OCI-LY1 (cell line): ENCODE measurements at regions not wholly inside any gene's neighbourhood (a gene's known extent, or its start where the extent isn't known, plus 50 kb on each side); places are given as distances from the start of the nearest gene placed in this dataset.

ENCODE experiments used
- H2AFZ ChIP-seq: fragments of 200-600 bp; sonication (generic), shearing (Covaris generic); 2 replicates; pipeline ENCODE4 v1.6.0; 2014; ENCODE audit warnings: antibody characterized with exemption, mild to moderate bottlenecking, low read length
- H3F3A ChIP-seq: fragments of 200-600 bp; sonication (generic), shearing (Covaris generic); 2 replicates; pipeline ENCODE4 v1.6.0; 2014; ENCODE audit warnings: mild to moderate bottlenecking, antibody characterized with exemption, low read length, moderate library complexity; ENCODE audit not compliant: insufficient read depth
- H3K27ac ChIP-seq: fragments of 200-600 bp; sonication (generic); 2 replicates; pipeline ENCODE4 v1.5.1; 2014; ENCODE audit warnings: low read length, mixed run types, mild to moderate bottlenecking, low read depth; ENCODE audit not compliant: poor library complexity, severe bottlenecking
- H3K27me3 ChIP-seq: fragments of 200-600 bp; sonication (generic); 2 replicates; pipeline ENCODE4 v1.6.0; 2014; ENCODE audit warnings: antibody characterized with exemption, mild to moderate bottlenecking, low read length, moderate library complexity; ENCODE audit not compliant: insufficient read depth
- H3K36me3 ChIP-seq: fragments of 200-600 bp; sonication (generic); 2 replicates; pipeline ENCODE4 v1.6.1; 2014; ENCODE audit warnings: mild to moderate bottlenecking, antibody characterized with exemption, low read length, moderate library complexity, mixed read lengths; ENCODE audit not compliant: insufficient read depth
- H3K4me1 ChIP-seq: fragments of 200-600 bp; sonication (generic); 2 replicates; pipeline ENCODE4 v1.5.1; 2014; ENCODE audit warnings: mild to moderate bottlenecking, low read length, moderate library complexity; ENCODE audit not compliant: insufficient read depth, severe bottlenecking
- H3K4me2 ChIP-seq: fragments of 200-600 bp; sonication (generic), shearing (Covaris generic); 2 replicates; pipeline ENCODE4 v1.6.1; 2014; ENCODE audit warnings: low read length
- H3K4me3 ChIP-seq: fragments of 200-600 bp; sonication (generic); 2 replicates; pipeline ENCODE4 v1.5.1; 2014; ENCODE audit warnings: low read length, low read depth, mild to moderate bottlenecking, mixed read lengths; ENCODE audit not compliant: poor library complexity, severe bottlenecking
- H3K79me2 ChIP-seq: fragments of 200-600 bp; shearing (Covaris generic); 2 replicates; pipeline ENCODE4 v1.6.1; 2016; ENCODE audit warnings: mixed run types, low read length, mixed read lengths; ENCODE audit not compliant: insufficient read depth
- H3K9ac ChIP-seq: fragments of 200-600 bp; sonication (generic), shearing (Covaris generic); 2 replicates; pipeline ENCODE4 v1.6.1; 2014; ENCODE audit warnings: mild to moderate bottlenecking, low read length, mixed read lengths
- H3K9me2 ChIP-seq: fragments of 200-600 bp; sonication (generic), shearing (Covaris generic); 2 replicates; pipeline ENCODE4 v1.6.1; 2014; ENCODE audit warnings: low read depth, mild to moderate bottlenecking, low read length, mixed read lengths
- H3K9me3 ChIP-seq: fragments of 200-600 bp; shearing (Covaris generic); 2 replicates; pipeline ENCODE4 v1.6.1; 2014; ENCODE audit warnings: low read length, mixed read lengths
- H4K20me1 ChIP-seq: fragments of 200-600 bp; sonication (generic), shearing (Covaris generic); 2 replicates; pipeline ENCODE4 v1.6.0; 2016; ENCODE audit warnings: mild to moderate bottlenecking, low read length; ENCODE audit not compliant: insufficient read depth
- EZH2 ChIP-seq: fragments of 200-600 bp; sonication (generic), shearing (Covaris generic); IDR thresholded peaks from 2 replicates; pipeline ENCODE4 v1.8.0; 2017; ENCODE audit warnings: borderline replicate concordance, mixed run types, mild to moderate bottlenecking, antibody characterized with exemption, low read length, moderate library complexity, mixed read lengths
- TF ChIP-seq, protein P1 (sequence below): fragments of 200-600 bp; sonication (generic), shearing (Covaris generic); IDR thresholded peaks from 2 replicates; pipeline ENCODE4 v1.5.1; 2017; ENCODE audit warnings: mild to moderate bottlenecking, antibody characterized with exemption, low read length, moderate library complexity, mixed read lengths

- no peaks in the 10 kb centered on the region for H3K4me1 ChIP-seq
- H3K9me3 ChIP-seq, result no peaks in the 10 kb centered on the region
- no peaks in the 10 kb centered on the region for H4K20me1 ChIP-seq
- no peak overlapping the region for H2AFZ ChIP-seq
- no peaks in the 10 kb centered on the region for H3K79me2 ChIP-seq
- H3K36me3 ChIP-seq, result no peaks in the 10 kb centered on the region
- H3K27me3 ChIP-seq, result no peaks in the 10 kb centered on the region; the same call in 1 of the 2 replicates
- TF ChIP-seq, protein P1, sequence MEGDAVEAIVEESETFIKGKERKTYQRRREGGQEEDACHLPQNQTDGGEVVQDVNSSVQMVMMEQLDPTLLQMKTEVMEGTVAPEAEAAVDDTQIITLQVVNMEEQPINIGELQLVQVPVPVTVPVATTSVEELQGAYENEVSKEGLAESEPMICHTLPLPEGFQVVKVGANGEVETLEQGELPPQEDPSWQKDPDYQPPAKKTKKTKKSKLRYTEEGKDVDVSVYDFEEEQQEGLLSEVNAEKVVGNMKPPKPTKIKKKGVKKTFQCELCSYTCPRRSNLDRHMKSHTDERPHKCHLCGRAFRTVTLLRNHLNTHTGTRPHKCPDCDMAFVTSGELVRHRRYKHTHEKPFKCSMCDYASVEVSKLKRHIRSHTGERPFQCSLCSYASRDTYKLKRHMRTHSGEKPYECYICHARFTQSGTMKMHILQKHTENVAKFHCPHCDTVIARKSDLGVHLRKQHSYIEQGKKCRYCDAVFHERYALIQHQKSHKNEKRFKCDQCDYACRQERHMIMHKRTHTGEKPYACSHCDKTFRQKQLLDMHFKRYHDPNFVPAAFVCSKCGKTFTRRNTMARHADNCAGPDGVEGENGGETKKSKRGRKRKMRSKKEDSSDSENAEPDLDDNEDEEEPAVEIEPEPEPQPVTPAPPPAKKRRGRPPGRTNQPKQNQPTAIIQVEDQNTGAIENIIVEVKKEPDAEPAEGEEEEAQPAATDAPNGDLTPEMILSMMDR, result no peak
- no peak for TF ChIP-seq EZH2
- H3K9me2 ChIP-seq, result no peaks in the 10 kb centered on the region
- H3K4me2 ChIP-seq, result no peak overlapping the region
- no peak overlapping the region for H3K9ac ChIP-seq
- no peak overlapping the region for H3K27ac ChIP-seq
- H3K4me3 ChIP-seq, result no peak overlapping the region
- H3F3A ChIP-seq, result no peaks in the 10 kb centered on the region
These were observed 100.0 kb upstream of the AJAP1 start for GRCh38 chr1:4554271-4554865.

GRCh38 chr1:4557949-4558348 lies 96.5 kb upstream of the AJAP1 start:
- Histone ChIP-seq H4K20me1 (no peaks in the 10 kb centered on the region), H3K27ac (no peak overlapping the region), H3K9me3 (no peaks in the 10 kb centered on the region), H3K9me2 (no peaks in the 10 kb centered on the region), H3K36me3 (no peaks in the 10 kb centered on the region), H3F3A (no peaks in the 10 kb centered on the region), H3K9ac (no peak overlapping the region), H3K4me3 (no peak overlapping the region), H3K4me2 (no peak overlapping the region), H2AFZ (no peak overlapping the region), H3K4me1 (no peaks in the 10 kb centered on the region), H3K27me3 (no peaks in the 10 kb centered on the region), H3K79me2 (no peaks in the 10 kb centered on the region)
- no peak for TF ChIP-seq EZH2
- TF ChIP-seq, protein P1, result no peak

- Histone ChIP-seq H3K4me2 (no peak overlapping the region), H3K9me3 (no peaks in the 10 kb centered on the region), H3K4me3 (no peak overlapping the region), H3K9ac (no peak overlapping the region), H3K27me3 (no peaks in the 10 kb centered on the region), H2AFZ (no peak overlapping the region), H3F3A (no peaks in the 10 kb centered on the region), H3K36me3 (no peaks in the 10 kb centered on the region), H3K4me1 (no peaks in the 10 kb centered on the region), H3K27ac (no peak overlapping the region), H3K9me2 (no peaks in the 10 kb centered on the region), H4K20me1 (no peaks in the 10 kb centered on the region), H3K79me2 (no peaks in the 10 kb centered on the region)
- TF ChIP-seq, protein P1, result no peak
- no peak for TF ChIP-seq EZH2
These were observed 93.2 kb upstream of the AJAP1 start for GRCh38 chr1:4561205-4561604.
